ENCODE measurements at regions not wholly inside any gene's neighbourhood (a gene's known extent, or its start where the extent isn't known, plus 50 kb on each side); places are given as distances from the start of the nearest gene placed in this dataset.

- H3K4me1 ChIP-seq, result no peaks in the 10 kb centered on the region
- no peaks in the 10 kb centered on the region for H3K27me3 ChIP-seq
- DNase-seq (no peak), ATAC-seq (no peak)
- intact Hi-C loops (cut with DNase I), result no loop called here
- H3K27ac ChIP-seq, result no peak overlapping the region
- TF ChIP-seq CTCF (IDR thresholded peaks at IDR 0.05), result no peak
- H3K36me3 ChIP-seq, result no peaks in the 10 kb centered on the region
- H3K4me3 ChIP-seq, result no peak overlapping the region
- no peaks in the 10 kb centered on the region for H3K9me3 ChIP-seq
These were observed 341.4 kb downstream of the RAB28 start for GRCh38 chr4:13142726-13143125.

GRCh38 chr4:13142191-13142590, 341.9 kb downstream of the RAB28 start:
- TF ChIP-seq CTCF (IDR thresholded peaks at IDR 0.05), result no peak
- DNase-seq (no peak), ATAC-seq (no peak)
- H3K4me1 ChIP-seq, result no peaks in the 10 kb centered on the region
- intact Hi-C loops (cut with DNase I), result no loop called here
- H3K27ac ChIP-seq, result no peak overlapping the region
- H3K27me3 ChIP-seq, result no peaks in the 10 kb centered on the region
- H3K36me3 ChIP-seq, result no peaks in the 10 kb centered on the region
- no peak overlapping the region for H3K4me3 ChIP-seq
- H3K9me3 ChIP-seq, result no peaks in the 10 kb centered on the region

GRCh38 chr4:13137390-13137789, 346.8 kb downstream of the RAB28 start:
- ATAC-seq (no peak), DNase-seq (no peak)
- no peaks in the 10 kb centered on the region for H3K36me3 ChIP-seq
- no peaks in the 10 kb centered on the region for H3K27me3 ChIP-seq
- H3K9me3 ChIP-seq, result no peaks in the 10 kb centered on the region
- no peak overlapping the region for H3K4me3 ChIP-seq
- no peaks in the 10 kb centered on the region for H3K4me1 ChIP-seq
- H3K27ac ChIP-seq, result no peak overlapping the region
- intact Hi-C loops (cut with DNase I), result no loop called here
- TF ChIP-seq CTCF (IDR thresholded peaks at IDR 0.05), result no peak

- ATAC-seq (no peak), DNase-seq (no peak)
- H3K36me3 ChIP-seq, result no peaks in the 10 kb centered on the region
- no peak overlapping the region for H3K27ac ChIP-seq
- H3K4me1 ChIP-seq, result no peaks in the 10 kb centered on the region
- intact Hi-C loops (cut with DNase I), result no loop called here
- H3K9me3 ChIP-seq, result no peaks in the 10 kb centered on the region
- H3K4me3 ChIP-seq, result no peak overlapping the region
- H3K27me3 ChIP-seq, result no peaks in the 10 kb centered on the region
- TF ChIP-seq CTCF (IDR thresholded peaks at IDR 0.05), result no peak
These were observed 350.4 kb downstream of the RAB28 start for GRCh38 chr4:13133700-13134099.

- no peaks in the 10 kb centered on the region for H3K36me3 ChIP-seq
- H3K4me1 ChIP-seq, result no peaks in the 10 kb centered on the region
- H3K4me3 ChIP-seq, result no peak overlapping the region
- no peaks in the 10 kb centered on the region for H3K9me3 ChIP-seq
- H3K27me3 ChIP-seq, result no peaks in the 10 kb centered on the region
- TF ChIP-seq CTCF (IDR thresholded peaks at IDR 0.05), result no peak
- no peak for DNase-seq
- no peak for ATAC-seq
- intact Hi-C loops (cut with DNase I), result no loop called here
- no peak overlapping the region for H3K27ac ChIP-seq
These were observed 353.3 kb downstream of the RAB28 start for GRCh38 chr4:13130848-13131247.

GRCh38 chr4:13129095-13129494, 355.0 kb downstream of the RAB28 start:
- ATAC-seq (no peak), DNase-seq (no peak)
- H3K27ac ChIP-seq, result no peak overlapping the region
- TF ChIP-seq CTCF (IDR thresholded peaks at IDR 0.05), result no peak
- H3K4me1 ChIP-seq, result no peaks in the 10 kb centered on the region
- no peaks in the 10 kb centered on the region for H3K9me3 ChIP-seq
- no peak overlapping the region for H3K4me3 ChIP-seq
- H3K36me3 ChIP-seq, result no peaks in the 10 kb centered on the region
- intact Hi-C loops (cut with DNase I), result no loop called here
- no peaks in the 10 kb centered on the region for H3K27me3 ChIP-seq

Measured in upper lobe of right lung (tissue), 1 donor.